SK-N-SH treated with all-trans-retinoic acid at 6 μM for 48 hours (cell line): ENCODE measurements at regions not wholly inside any gene's neighbourhood (a gene's known extent, or its start where the extent isn't known, plus 50 kb on each side); places are given as distances from the start of the nearest gene placed in this dataset.

ENCODE experiments used
- ARNTL ChIP-seq: fragments of 450-650 bp; formaldehyde crosslinking; IDR thresholded peaks from 2 replicates; pipeline ENCODE4 v1.5.0; 2020; ENCODE audit warnings: low read depth, mild to moderate bottlenecking, moderate library complexity, borderline replicate concordance
- CSDC2 ChIP-seq: fragments of 250-450 bp; sonication (Bioruptor Pico); IDR thresholded peaks from 2 replicates; pipeline ENCODE4 v1.5.0; 2020; ENCODE audit warnings: mild to moderate bottlenecking, moderate library complexity
- GLIS3 ChIP-seq: fragments of 250-450 bp; sonication (Bioruptor Pico); IDR thresholded peaks from 2 replicates; pipeline ENCODE4 v1.5.0; 2020; ENCODE audit warnings: mild to moderate bottlenecking, moderate library complexity
- OSR1 ChIP-seq: fragments of 250-450 bp; sonication (Bioruptor Pico); IDR thresholded peaks from 2 replicates; pipeline ENCODE4 v1.8.0; 2022; ENCODE audit warnings: moderate library complexity, mild to moderate bottlenecking, inconsistent platforms
- SNAI2 ChIP-seq: fragments of 250-450 bp; sonication (Bioruptor Pico); IDR thresholded peaks from 2 replicates; pipeline ENCODE4 v1.5.0; 2020; ENCODE audit warnings: mild to moderate bottlenecking, moderate library complexity
- ZC3H10 ChIP-seq: fragments of 250-450 bp; sonication (Bioruptor Pico); IDR thresholded peaks from 2 replicates; pipeline ENCODE4 v1.5.1; 2021; ENCODE audit warnings: mild to moderate bottlenecking, moderate library complexity
- ZFP3 ChIP-seq: fragments of 250-450 bp; sonication (Bioruptor Pico); IDR thresholded peaks from 2 replicates; pipeline ENCODE4 v1.5.0; 2020; ENCODE audit warnings: mild to moderate bottlenecking, moderate library complexity
- ZNF70 ChIP-seq: fragments of 450-650 bp; formaldehyde crosslinking; IDR thresholded peaks from 2 replicates; pipeline ENCODE4 v1.5.0; 2020; ENCODE audit warnings: mild to moderate bottlenecking, moderate library complexity
- TF ChIP-seq, protein P1 (sequence below): fragments of 250-450 bp; sonication (Bioruptor Pico); IDR thresholded peaks from 2 replicates; pipeline ENCODE4 v1.8.0; 2020; ENCODE audit warnings: mild to moderate bottlenecking, moderate library complexity, borderline replicate concordance
- TF ChIP-seq, protein P2 (sequence below): fragments of 250-450 bp; sonication (Bioruptor Pico); IDR thresholded peaks from 2 replicates; pipeline ENCODE4 v1.5.1; 2021; ENCODE audit warnings: mild to moderate bottlenecking, moderate library complexity

DNA sequence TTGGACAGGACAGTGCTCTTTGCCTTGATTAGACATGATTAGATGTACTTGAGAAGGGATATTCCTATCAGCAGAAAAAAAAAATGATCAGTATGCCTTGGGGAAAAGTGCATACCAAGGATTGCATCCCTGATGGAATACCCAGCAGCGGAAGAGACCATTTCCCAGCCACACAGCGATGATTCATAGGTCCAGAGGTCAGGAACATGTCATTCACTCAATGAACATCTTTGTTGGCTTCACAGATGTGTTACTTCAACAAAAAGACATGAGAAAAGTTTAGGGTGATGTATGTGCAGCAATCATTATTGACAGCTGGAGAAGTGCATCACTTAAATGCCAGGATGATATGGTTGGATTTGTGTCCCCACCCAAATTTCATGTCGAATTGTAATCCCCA lies 293.5 kb downstream of the ZNF674 start:
- TF ChIP-seq SNAI2 (CRISPR knock-in tag) (no peak), ZNF70 (CRISPR knock-in tag) (no peak), ARNTL (CRISPR knock-in tag) (no peak), CSDC2 (no peak), ZC3H10 (CRISPR knock-in tag) (no peak), ZFP3 (CRISPR knock-in tag) (no peak), OSR1 (CRISPR knock-in tag) (no peak), GLIS3 (no peak)
- TF ChIP-seq, protein P1, sequence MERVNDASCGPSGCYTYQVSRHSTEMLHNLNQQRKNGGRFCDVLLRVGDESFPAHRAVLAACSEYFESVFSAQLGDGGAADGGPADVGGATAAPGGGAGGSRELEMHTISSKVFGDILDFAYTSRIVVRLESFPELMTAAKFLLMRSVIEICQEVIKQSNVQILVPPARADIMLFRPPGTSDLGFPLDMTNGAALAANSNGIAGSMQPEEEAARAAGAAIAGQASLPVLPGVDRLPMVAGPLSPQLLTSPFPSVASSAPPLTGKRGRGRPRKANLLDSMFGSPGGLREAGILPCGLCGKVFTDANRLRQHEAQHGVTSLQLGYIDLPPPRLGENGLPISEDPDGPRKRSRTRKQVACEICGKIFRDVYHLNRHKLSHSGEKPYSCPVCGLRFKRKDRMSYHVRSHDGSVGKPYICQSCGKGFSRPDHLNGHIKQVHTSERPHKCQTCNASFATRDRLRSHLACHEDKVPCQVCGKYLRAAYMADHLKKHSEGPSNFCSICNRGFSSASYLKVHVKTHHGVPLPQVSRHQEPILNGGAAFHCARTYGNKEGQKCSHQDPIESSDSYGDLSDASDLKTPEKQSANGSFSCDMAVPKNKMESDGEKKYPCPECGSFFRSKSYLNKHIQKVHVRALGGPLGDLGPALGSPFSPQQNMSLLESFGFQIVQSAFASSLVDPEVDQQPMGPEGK: no peak
- TF ChIP-seq, protein P2, sequence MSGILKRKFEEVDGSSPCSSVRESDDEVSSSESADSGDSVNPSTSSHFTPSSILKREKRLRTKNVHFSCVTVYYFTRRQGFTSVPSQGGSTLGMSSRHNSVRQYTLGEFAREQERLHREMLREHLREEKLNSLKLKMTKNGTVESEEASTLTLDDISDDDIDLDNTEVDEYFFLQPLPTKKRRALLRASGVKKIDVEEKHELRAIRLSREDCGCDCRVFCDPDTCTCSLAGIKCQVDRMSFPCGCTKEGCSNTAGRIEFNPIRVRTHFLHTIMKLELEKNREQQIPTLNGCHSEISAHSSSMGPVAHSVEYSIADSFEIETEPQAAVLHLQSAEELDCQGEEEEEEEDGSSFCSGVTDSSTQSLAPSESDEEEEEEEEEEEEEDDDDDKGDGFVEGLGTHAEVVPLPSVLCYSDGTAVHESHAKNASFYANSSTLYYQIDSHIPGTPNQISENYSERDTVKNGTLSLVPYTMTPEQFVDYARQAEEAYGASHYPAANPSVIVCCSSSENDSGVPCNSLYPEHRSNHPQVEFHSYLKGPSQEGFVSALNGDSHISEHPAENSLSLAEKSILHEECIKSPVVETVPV (CRISPR knock-in tag): no peak
